Endodermal cell (in vitro differentiated cells): ENCODE measurements at regions not wholly inside any gene's neighbourhood (a gene's known extent, or its start where the extent isn't known, plus 50 kb on each side); places are given as distances from the start of the nearest gene placed in this dataset.

Source experiments
- DNase-seq: peaks from one replicate; pipeline ENCODE4 v3.0.0-alpha.2; 2017
- H3K27ac ChIP-seq: 2 replicates; pipeline ENCODE4 v1.5.1; 2013; ENCODE audit warnings: mild to moderate bottlenecking, low read depth, low read length, moderate library complexity
- H3K27me3 ChIP-seq: 2 replicates; pipeline ENCODE4 v1.6.1; 2013; ENCODE audit warnings: mild to moderate bottlenecking, low read length, moderate library complexity; ENCODE audit not compliant: insufficient read depth, control insufficient read depth, poor library complexity, severe bottlenecking
- H3K36me3 ChIP-seq: 2 replicates; pipeline ENCODE4 v1.7.0; 2013; ENCODE audit warnings: mild to moderate bottlenecking, low read length, moderate library complexity; ENCODE audit not compliant: control insufficient read depth, insufficient read depth
- H3K4me1 ChIP-seq: one replicate; pipeline ENCODE4 v1.7.0; 2013; ENCODE audit warnings: low read length; ENCODE audit not compliant: control insufficient read depth, insufficient read depth
- H3K4me3 ChIP-seq: 2 replicates; pipeline ENCODE4 v1.5.1; 2013; ENCODE audit warnings: mild to moderate bottlenecking, low read length, moderate library complexity
- H3K9ac ChIP-seq: 2 replicates; pipeline ENCODE4 v1.6.1; 2013; ENCODE audit warnings: mild to moderate bottlenecking, low read length, moderate library complexity; ENCODE audit not compliant: poor library complexity, severe bottlenecking; ENCODE audit errors: extremely low read depth
- H3K9me3 ChIP-seq: 2 replicates; pipeline ENCODE4 v1.6.1; 2013; ENCODE audit warnings: mild to moderate bottlenecking, low read length, moderate library complexity; ENCODE audit not compliant: control insufficient read depth
- H3K27ac Mint-ChIP-seq: 2 replicates; pipeline ENCODE4 v1.8.0; 2020; ENCODE audit warnings: mixed read lengths
- H3K27me3 Mint-ChIP-seq: 2 replicates; pipeline ENCODE4 v1.8.0; 2021; ENCODE audit warnings: mild to moderate bottlenecking, mixed read lengths; ENCODE audit not compliant: insufficient read depth
- H3K36me3 Mint-ChIP-seq: 2 replicates; pipeline ENCODE4 v1.8.0; 2020; ENCODE audit warnings: low read depth, mixed read lengths
- H3K4me1 Mint-ChIP-seq: 2 replicates; pipeline ENCODE4 v1.8.0; 2020; ENCODE audit warnings: mixed read lengths
- H3K4me3 Mint-ChIP-seq: 2 replicates; pipeline ENCODE4 v1.8.0; 2020; ENCODE audit warnings: mild to moderate bottlenecking, moderate library complexity, mixed read lengths
- H3K9me3 Mint-ChIP-seq: 2 replicates; pipeline ENCODE4 v1.8.0; 2020; ENCODE audit warnings: mild to moderate bottlenecking, mixed read lengths
- WGBS, 2 experiments: methylation state at CpG; one replicate each; pipeline versions ENCODE4 v1.1.5 to v1.1.7; 2013; ENCODE audit warnings: missing lambda C conversion rate in 2 of 2, mixed read lengths in 1 of 2; ENCODE audit not compliant: insufficient coverage in 1 of 2, insufficient read length in 1 of 2; 5-methylcytosine and 5-hydroxymethylcytosine counted together
- TF ChIP-seq, protein P1 (sequence below): fragments of 200-600 bp; sonication (generic); conservative IDR thresholded peaks from 2 replicates; pipeline ENCODE4 v1.5.0; 2021; ENCODE audit warnings: antibody characterized with exemption, mild to moderate bottlenecking

DNA sequence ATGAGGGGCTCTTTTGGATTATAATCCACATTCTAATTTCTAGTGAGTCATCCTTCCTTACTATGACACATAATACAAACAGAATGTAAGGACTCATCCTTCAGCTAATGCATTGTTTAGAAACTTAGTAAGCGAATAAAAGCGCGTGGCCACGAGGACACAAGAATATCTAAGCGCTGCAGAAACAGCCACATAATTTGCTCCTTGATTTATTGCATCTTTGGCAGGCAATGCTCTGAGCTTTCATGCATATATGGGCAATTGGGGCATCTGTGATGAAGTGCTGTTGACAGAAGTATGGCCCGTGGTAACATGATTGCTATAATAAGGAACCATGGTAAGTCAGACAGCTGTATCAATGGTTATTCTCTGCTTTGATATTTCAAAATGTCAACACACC, 191.3 kb upstream of the ZNF385D start:
- Histone ChIP-seq H3K27ac (peak overlapping the region; percentile 32), H3K27me3 (no peaks in the 10 kb centered on the region), H3K4me3 (no peak overlapping the region), H3K9ac (no peak overlapping the region), H3K36me3 (no peaks in the 10 kb centered on the region), H3K9me3 (no peaks in the 10 kb centered on the region), H3K4me1 (no peaks in the 10 kb centered on the region)
- TF ChIP-seq, protein P1, sequence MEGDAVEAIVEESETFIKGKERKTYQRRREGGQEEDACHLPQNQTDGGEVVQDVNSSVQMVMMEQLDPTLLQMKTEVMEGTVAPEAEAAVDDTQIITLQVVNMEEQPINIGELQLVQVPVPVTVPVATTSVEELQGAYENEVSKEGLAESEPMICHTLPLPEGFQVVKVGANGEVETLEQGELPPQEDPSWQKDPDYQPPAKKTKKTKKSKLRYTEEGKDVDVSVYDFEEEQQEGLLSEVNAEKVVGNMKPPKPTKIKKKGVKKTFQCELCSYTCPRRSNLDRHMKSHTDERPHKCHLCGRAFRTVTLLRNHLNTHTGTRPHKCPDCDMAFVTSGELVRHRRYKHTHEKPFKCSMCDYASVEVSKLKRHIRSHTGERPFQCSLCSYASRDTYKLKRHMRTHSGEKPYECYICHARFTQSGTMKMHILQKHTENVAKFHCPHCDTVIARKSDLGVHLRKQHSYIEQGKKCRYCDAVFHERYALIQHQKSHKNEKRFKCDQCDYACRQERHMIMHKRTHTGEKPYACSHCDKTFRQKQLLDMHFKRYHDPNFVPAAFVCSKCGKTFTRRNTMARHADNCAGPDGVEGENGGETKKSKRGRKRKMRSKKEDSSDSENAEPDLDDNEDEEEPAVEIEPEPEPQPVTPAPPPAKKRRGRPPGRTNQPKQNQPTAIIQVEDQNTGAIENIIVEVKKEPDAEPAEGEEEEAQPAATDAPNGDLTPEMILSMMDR, result no peak
- Mint-ChIP-seq H3K27me3 (no peaks in the 10 kb centered on the region), H3K4me3 (no peak overlapping the region), H3K4me1 (no peaks in the 10 kb centered on the region), H3K9me3 (no peaks in the 10 kb centered on the region), H3K27ac (no peak overlapping the region), H3K36me3 (no peaks in the 10 kb centered on the region)
- 93 to 94% methylated on average over 5 to 6 of the region's 6 CpGs for WGBS, 2 experiments
- DNase-seq, result no peak

DNA sequence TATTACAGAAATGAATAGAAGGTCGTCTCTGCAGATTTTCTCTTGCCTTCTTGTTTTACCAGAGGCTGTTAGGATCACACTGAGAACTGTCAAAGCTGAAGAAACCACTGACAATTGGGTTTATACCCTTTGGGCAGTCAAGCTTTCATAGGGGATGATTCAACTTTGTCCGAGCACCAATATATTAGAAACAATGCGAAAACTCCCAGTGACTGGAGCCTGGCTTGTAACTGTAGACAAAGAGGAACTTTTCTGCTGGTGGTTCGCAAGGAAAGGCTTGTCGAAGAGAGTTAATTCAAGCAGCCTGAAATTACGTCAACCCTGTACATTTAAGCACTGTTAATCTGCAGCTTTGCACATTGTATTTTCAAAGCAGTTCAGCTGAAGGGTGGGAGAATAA, 193.2 kb upstream of the ZNF385D start:
- Histone ChIP-seq H3K27me3 (no peaks in the 10 kb centered on the region), H3K4me1 (no peaks in the 10 kb centered on the region), H3K27ac (peak overlapping the region; percentile 91), H3K9ac (no peak overlapping the region), H3K36me3 (no peaks in the 10 kb centered on the region), H3K9me3 (no peaks in the 10 kb centered on the region), H3K4me3 (no peak overlapping the region)
- WGBS, 2 experiments, result 75 to 92% methylated on average over 5 to 6 of the region's 6 CpGs
- H3K4me3 Mint-ChIP-seq, result no peak overlapping the region
- H3K36me3 Mint-ChIP-seq, result no peaks in the 10 kb centered on the region
- H3K27me3 Mint-ChIP-seq, result no peaks in the 10 kb centered on the region
- H3K27ac Mint-ChIP-seq, result no peak overlapping the region
- no peaks in the 10 kb centered on the region for H3K4me1 Mint-ChIP-seq
- no peak for DNase-seq
- TF ChIP-seq, protein P1, result no peak
- no peaks in the 10 kb centered on the region for H3K9me3 Mint-ChIP-seq

DNA sequence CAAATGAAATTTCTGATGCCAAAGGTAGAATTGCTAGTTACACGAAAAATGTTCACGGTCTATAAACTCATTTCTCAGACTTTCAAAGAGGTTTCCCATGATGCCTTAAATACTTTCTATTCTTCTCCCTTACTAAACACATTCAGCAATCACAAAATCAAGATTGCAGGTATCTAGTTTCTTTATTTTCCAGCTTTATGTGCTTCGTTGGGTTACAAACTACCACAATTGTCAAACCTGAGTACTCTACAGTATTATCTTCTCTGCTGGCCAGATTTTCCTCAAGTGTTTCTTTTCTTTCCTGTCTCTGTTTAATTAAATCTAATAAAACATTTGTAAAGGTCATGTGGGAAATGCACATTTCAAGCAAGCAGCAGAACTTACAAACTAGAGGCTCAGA, 201.8 kb upstream of the ZNF385D start:
- Mint-ChIP-seq H3K36me3 (no peaks in the 10 kb centered on the region), H3K27me3 (no peaks in the 10 kb centered on the region)

More for the DNA sequence above, 201.8 kb upstream of the ZNF385D start:
- TF ChIP-seq, protein P1, result no peak
- Histone ChIP-seq H3K27me3 (no peaks in the 10 kb centered on the region), H3K9me3 (no peaks in the 10 kb centered on the region), H3K27ac (no peak overlapping the region), H3K4me3 (no peak overlapping the region), H3K4me1 (no peaks in the 10 kb centered on the region), H3K9ac (no peak overlapping the region), H3K36me3 (no peaks in the 10 kb centered on the region)
- Mint-ChIP-seq H3K4me1 (no peaks in the 10 kb centered on the region), H3K4me3 (no peak overlapping the region), H3K27ac (no peak overlapping the region), H3K9me3 (peaks cover 14% of the 10 kb centered on the region)
- DNase-seq, result no peak
- 93 to 97% methylated on average over 3 of the region's 3 CpGs for WGBS, 2 experiments
